ENCODE measurements at regions not wholly inside any gene's neighbourhood (a gene's known extent, or its start where the extent isn't known, plus 50 kb on each side); places are given as distances from the start of the nearest gene placed in this dataset.

- DNase-seq (ENCODE audit: low spot score), result no peak
- in situ Hi-C loops (cut with HindIII; ENCODE audit: extremely low pct_ligation_motif_present, low pct_unique_long_range_greater_than_20kb), result no loop called here
- Histone ChIP-seq H3K27ac (ENCODE audit: extremely low read length, insufficient read depth, low read length) (no peak overlapping the region), H3K4me3 (replicated peaks in 1 of 3; ENCODE audit: insufficient read depth in 1 of 3, low read depth in 2 of 3, low read length in 3 of 3) (no peak overlapping the region), H3K27me3 (ENCODE audit: control insufficient read depth in 1 of 2, insufficient read depth in 2 of 2, low read length in 2 of 2) (no peaks in the 10 kb centered on the region), H3K9ac (ENCODE audit: insufficient read depth, low read depth, low read length) (no peak overlapping the region), H3K4me2 (ENCODE audit: low read depth, low read length) (no peak overlapping the region), H3K79me2 (ENCODE audit: insufficient read depth, low read length) (no peaks in the 10 kb centered on the region), H4K20me1 (ENCODE audit: insufficient read depth, low read length) (no peaks in the 10 kb centered on the region), H3K9me3 (ENCODE audit: low read length) (peaks cover 43% of the 10 kb centered on the region), H3K4me1 (ENCODE audit: insufficient read depth, low read length) (no peaks in the 10 kb centered on the region), H2AFZ (ENCODE audit: low read length) (no peak overlapping the region), H3K36me3 (replicated peaks in 1 of 2; ENCODE audit: control insufficient read depth in 1 of 2, insufficient read depth in 2 of 2, low read length in 2 of 2) (no peaks in the 10 kb centered on the region)
- ATAC-seq, result no peak
- BruUV-seq (replicated peaks), result no TSS peak
- TF ChIP-seq NR0B2 (CRISPR knock-in tag; IDR thresholded peaks at IDR 0.05) (no peak), CTCF (CRISPR knock-in tag; IDR thresholded peaks at IDR 0.05) (no peak), ZNF138 (CRISPR knock-in tag; IDR thresholded peaks at IDR 0.05; ENCODE audit: low read depth) (no peak), NAIF1 (CRISPR knock-in tag; IDR thresholded peaks at IDR 0.05; ENCODE audit: borderline replicate concordance) (no peak), SNAPC4 (CRISPR knock-in tag; IDR thresholded peaks at IDR 0.05) (no peak), SNAPC5 (CRISPR knock-in tag; IDR thresholded peaks at IDR 0.05; ENCODE audit: borderline replicate concordance) (no peak), SRY (CRISPR knock-in tag; IDR thresholded peaks at IDR 0.05) (no peak), ZNF740 (CRISPR knock-in tag; IDR thresholded peaks at IDR 0.05) (no peak), NFE2L1 (CRISPR knock-in tag; IDR thresholded peaks at IDR 0.05; ENCODE audit: borderline replicate concordance) (no peak), NR2C2 (CRISPR knock-in tag; IDR thresholded peaks at IDR 0.05; ENCODE audit: borderline replicate concordance) (no peak), ZNF510 (CRISPR knock-in tag; IDR thresholded peaks at IDR 0.05; ENCODE audit: low read depth) (no peak), LBX2 (CRISPR knock-in tag; IDR thresholded peaks at IDR 0.05; ENCODE audit: borderline replicate concordance) (no peak), DNMT1 (CRISPR knock-in tag; IDR thresholded peaks at IDR 0.05) (no peak)
- ChIA-PET POLR2A (no interaction called here), CTCF (ENCODE audit: low intra/inter-chr PET ratio, low total read pairs) (no interaction called here)
- intact Hi-C loops (cut with micrococcal nuclease; ENCODE audit: unreplicated experiment), result no loop called here
- 24% methylated on average over 5 of the region's 5 CpGs for WGBS (ENCODE audit: low lambda C conversion rate)
- FAIRE-seq, result no peak
Observed at GRCh38 chr4:167711517-167711916, 380.8 kb upstream of the ANXA10 start.

All from HepG2 (cell line).